Neural cell (in vitro differentiated cells): ENCODE measurements at regions not wholly inside any gene's neighbourhood (a gene's known extent, or its start where the extent isn't known, plus 50 kb on each side); places are given as distances from the start of the nearest gene placed in this dataset.

Source experiments
- CTCF ChIP-seq: fragments of 450-650 bp; IDR thresholded peaks from 2 replicates; pipeline ENCODE4 v1.5.1; 2014; ENCODE audit warnings: antibody characterized with exemption, mild to moderate bottlenecking, moderate library complexity; ENCODE audit not compliant: poor library complexity, severe bottlenecking
- EP300 ChIP-seq: fragments of 450-650 bp; conservative IDR thresholded peaks from 2 replicates; pipeline ENCODE4 v1.6.1; 2014; ENCODE audit warnings: antibody characterized with exemption, mild to moderate bottlenecking, moderate library complexity; ENCODE audit not compliant: poor library complexity, severe bottlenecking
- EZH2 ChIP-seq: fragments of 200-600, 300-800 bp; shearing (Covaris generic), sonication (generic); IDR thresholded peaks from 2 replicates; pipeline ENCODE4 v1.6.1; 2014; ENCODE audit warnings: antibody characterized with exemption, low read length, borderline replicate concordance, mild to moderate bottlenecking; ENCODE audit not compliant: insufficient read depth, poor library complexity, severe bottlenecking
- MXI1 ChIP-seq: fragments of 450-650 bp; conservative IDR thresholded peaks from 2 replicates; pipeline ENCODE4 v1.6.1; 2014; ENCODE audit warnings: antibody characterized with exemption, mild to moderate bottlenecking; ENCODE audit not compliant: poor library complexity, severe bottlenecking
- POLR2AphosphoS5 ChIP-seq: IDR thresholded peaks from 2 replicates; pipeline ENCODE4 v1.6.1; 2012
- RAD21 ChIP-seq: fragments of 450-650 bp; conservative IDR thresholded peaks from 2 replicates; pipeline ENCODE4 v1.6.1; 2014; ENCODE audit warnings: antibody characterized with exemption, mild to moderate bottlenecking, moderate library complexity
- REST ChIP-seq: IDR thresholded peaks from 2 replicates; pipeline ENCODE4 v1.6.1; 2012; ENCODE audit warnings: borderline replicate concordance
- TAF1 ChIP-seq: IDR thresholded peaks from 2 replicates; pipeline ENCODE4 v1.6.1; 2012; ENCODE audit warnings: low read depth

- no peak for TF ChIP-seq CTCF
- no peak for TF ChIP-seq EZH2
- TF ChIP-seq MXI1 = no peak
- TF ChIP-seq RAD21 = no peak
- no peak for TF ChIP-seq EP300
- no peak for TF ChIP-seq POLR2AphosphoS5
- no peak for TF ChIP-seq REST
- TF ChIP-seq TAF1 = no peak
These were observed 852.1 kb downstream of the KCNT2 start for GRCh38 chr1:195756109-195756508.
